Activated B cell treated with CpG ODN at 0.5 μM for 24 hours (primary cell): ENCODE measurements at regions not wholly inside any gene's neighbourhood (a gene's known extent, or its start where the extent isn't known, plus 50 kb on each side); places are given as distances from the start of the nearest gene placed in this dataset.

Experiments
- ATAC-seq: fragments of 200-7000 bp; cut with Tn5 transposase; one replicate; pipeline ENCODE4 v1.10.0; 2021; ENCODE audit warnings: low read depth, mild to moderate bottlenecking, moderate library complexity
- CTCF ChIA-PET: fragments of 350-600 bp; sonication (Branson Sonifier 250); formaldehyde crosslinking; loops from one replicate; lab custom pipeline; 2021; ENCODE audit warnings: antibody characterized with exemption; lab: Charles Lee
- POLR2A ChIA-PET: fragments of 350-600 bp; sonication (Branson Sonifier 250); formaldehyde crosslinking; loops from one replicate; lab custom pipeline; 2021; ENCODE audit warnings: antibody characterized with exemption; lab: Charles Lee
- DNase-seq: peaks from one replicate; pipeline ENCODE4 v3.0.0; 2022
- H3K27ac Mint-ChIP-seq: one replicate; pipeline ENCODE4 v1.8.0; 2020; ENCODE audit warnings: mixed read lengths
- H3K27me3 Mint-ChIP-seq: one replicate; pipeline ENCODE4 v1.8.0; 2021; ENCODE audit warnings: mixed read lengths
- H3K36me3 Mint-ChIP-seq: one replicate; pipeline ENCODE4 v1.8.0; 2021; ENCODE audit warnings: low read depth, mixed read lengths
- H3K4me1 Mint-ChIP-seq: one replicate; pipeline ENCODE4 v1.8.0; 2021; ENCODE audit warnings: mixed read lengths
- H3K4me3 Mint-ChIP-seq: one replicate; pipeline ENCODE4 v1.8.0; 2020; ENCODE audit warnings: mild to moderate bottlenecking, mixed read lengths
- H3K9me3 Mint-ChIP-seq: one replicate; pipeline ENCODE4 v1.8.0; 2020; ENCODE audit warnings: mixed read lengths
- intact Hi-C: fragments of 100-400 bp; cut with micrococcal nuclease; formaldehyde crosslinking; loops from one replicate; pipeline ENCODE4 v1.15.1; 2024
- TF ChIP-seq, protein P1 (sequence below): fragments of 200-600 bp; IDR thresholded peaks from one replicate; pipeline ENCODE4 v1.8.0; 2022; ENCODE audit warnings: antibody characterized with exemption, mild to moderate bottlenecking

DNA sequence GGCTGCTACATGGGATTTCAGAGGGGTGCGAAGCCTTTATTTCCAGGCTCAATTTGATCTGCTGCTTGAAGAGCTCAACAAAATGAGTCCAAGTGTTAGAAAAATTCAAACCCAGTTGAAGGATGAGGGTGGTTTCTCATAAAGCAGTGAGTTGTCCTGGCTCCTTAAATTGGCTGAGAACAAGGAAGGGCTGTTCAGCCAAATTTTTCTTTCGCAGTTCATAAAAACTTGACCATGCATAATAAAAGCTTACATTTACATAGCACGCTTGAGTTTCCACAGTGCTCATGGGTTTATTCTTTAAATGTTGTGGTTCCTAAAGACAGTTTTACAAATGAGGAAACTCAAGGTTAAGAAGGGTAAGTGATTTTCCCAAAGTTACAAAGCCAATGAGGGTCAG lies 174.4 kb upstream of the FOXA2 start:
- ATAC-seq: no peak
- no peaks in the 10 kb centered on the region for H3K27me3 Mint-ChIP-seq
- CTCF ChIA-PET: no interaction called here

DNA sequence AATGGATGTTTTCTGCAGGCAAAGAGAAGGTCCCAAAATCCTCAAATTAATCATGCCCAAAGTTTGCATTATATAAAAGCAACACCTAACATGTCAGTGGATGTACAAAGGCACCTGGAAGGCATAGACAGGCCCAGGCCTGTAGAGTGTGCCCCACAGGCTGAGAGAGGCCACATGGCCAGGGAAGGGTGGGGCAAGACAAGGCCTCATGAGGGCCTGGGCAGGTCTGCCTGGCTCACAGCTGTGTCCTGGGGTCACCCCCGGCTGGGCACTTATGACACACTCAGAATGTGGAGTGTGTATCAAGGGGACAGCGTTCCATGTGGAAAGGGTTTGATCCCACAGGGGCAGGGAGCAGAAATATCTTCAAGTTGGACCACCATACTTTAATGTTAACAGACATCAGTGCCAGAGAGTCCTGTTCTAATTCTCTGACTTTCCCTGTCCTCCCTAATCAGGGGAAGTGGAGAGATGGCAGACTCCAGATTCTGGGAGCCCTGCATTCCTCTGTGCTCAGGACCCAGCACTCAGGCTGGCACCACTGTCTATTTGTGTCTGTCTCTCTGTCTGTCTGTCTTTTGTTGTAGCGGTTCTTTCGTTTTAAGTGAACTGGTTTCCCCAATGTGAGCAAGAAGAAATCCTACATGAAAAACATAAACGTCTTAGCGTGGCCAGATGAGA lies 178.3 kb upstream of the FOXA2 start:
- H3K4me1 Mint-ChIP-seq: no peaks in the 10 kb centered on the region
- no peak overlapping the region for H3K4me3 Mint-ChIP-seq
- H3K27me3 Mint-ChIP-seq: no peaks in the 10 kb centered on the region
- DNase-seq (no peak), ATAC-seq (no peak)
- H3K36me3 Mint-ChIP-seq: no peaks in the 10 kb centered on the region
- H3K9me3 Mint-ChIP-seq: no peaks in the 10 kb centered on the region
- ChIA-PET POLR2A (no interaction called here), CTCF (no interaction called here)
- TF ChIP-seq, protein P1, sequence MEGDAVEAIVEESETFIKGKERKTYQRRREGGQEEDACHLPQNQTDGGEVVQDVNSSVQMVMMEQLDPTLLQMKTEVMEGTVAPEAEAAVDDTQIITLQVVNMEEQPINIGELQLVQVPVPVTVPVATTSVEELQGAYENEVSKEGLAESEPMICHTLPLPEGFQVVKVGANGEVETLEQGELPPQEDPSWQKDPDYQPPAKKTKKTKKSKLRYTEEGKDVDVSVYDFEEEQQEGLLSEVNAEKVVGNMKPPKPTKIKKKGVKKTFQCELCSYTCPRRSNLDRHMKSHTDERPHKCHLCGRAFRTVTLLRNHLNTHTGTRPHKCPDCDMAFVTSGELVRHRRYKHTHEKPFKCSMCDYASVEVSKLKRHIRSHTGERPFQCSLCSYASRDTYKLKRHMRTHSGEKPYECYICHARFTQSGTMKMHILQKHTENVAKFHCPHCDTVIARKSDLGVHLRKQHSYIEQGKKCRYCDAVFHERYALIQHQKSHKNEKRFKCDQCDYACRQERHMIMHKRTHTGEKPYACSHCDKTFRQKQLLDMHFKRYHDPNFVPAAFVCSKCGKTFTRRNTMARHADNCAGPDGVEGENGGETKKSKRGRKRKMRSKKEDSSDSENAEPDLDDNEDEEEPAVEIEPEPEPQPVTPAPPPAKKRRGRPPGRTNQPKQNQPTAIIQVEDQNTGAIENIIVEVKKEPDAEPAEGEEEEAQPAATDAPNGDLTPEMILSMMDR: no peak
- intact Hi-C loops: no loop called here
- no peak overlapping the region for H3K27ac Mint-ChIP-seq

More for the DNA sequence above, 174.4 kb upstream of the FOXA2 start:
- H3K4me3 Mint-ChIP-seq: no peak overlapping the region
- no peak for DNase-seq
- H3K27ac Mint-ChIP-seq: no peak overlapping the region
- intact Hi-C loops: no loop called here
- POLR2A ChIA-PET: no interaction called here
- no peaks in the 10 kb centered on the region for H3K36me3 Mint-ChIP-seq
- TF ChIP-seq, protein P1: no peak
- H3K9me3 Mint-ChIP-seq: no peaks in the 10 kb centered on the region
- no peaks in the 10 kb centered on the region for H3K4me1 Mint-ChIP-seq

DNA sequence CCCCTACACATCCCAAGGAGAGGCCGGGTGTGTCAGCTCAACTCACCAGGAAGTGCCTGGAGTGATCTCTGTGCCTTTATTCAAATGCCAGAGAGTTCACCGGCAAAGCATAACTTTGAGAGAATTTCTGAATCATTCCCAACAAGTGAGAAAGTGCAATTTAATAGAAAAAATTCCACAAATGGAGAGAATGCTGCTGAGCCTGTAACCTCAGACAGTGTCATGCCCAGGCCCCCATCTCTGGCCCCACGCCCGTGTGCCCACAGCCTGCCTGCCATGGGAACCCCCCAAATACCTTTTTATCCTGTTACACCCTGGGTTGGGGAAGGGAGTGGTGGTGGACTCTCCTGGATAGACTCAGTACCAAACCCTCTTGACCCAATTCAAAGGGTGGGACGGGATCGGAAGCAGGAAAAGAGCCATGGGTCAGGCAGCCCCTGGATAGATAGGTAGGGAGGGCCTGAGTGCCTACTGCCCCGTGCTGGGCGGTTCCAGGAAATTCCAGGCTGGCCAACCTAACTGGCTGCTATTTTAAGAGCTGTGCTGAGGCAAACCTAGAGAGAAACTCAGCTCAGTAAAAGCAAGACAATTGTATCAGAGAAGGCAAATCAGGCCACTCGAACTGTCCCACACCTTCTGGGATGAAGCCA lies 179.0 kb upstream of the FOXA2 start:
- no peaks in the 10 kb centered on the region for H3K4me1 Mint-ChIP-seq
- intact Hi-C loops: no loop called here
- ATAC-seq (no peak), DNase-seq (no peak)
- H3K27me3 Mint-ChIP-seq: no peaks in the 10 kb centered on the region
- H3K27ac Mint-ChIP-seq: no peak overlapping the region
- TF ChIP-seq, protein P1: no peak
- H3K4me3 Mint-ChIP-seq: no peak overlapping the region
- CTCF ChIA-PET: no interaction called here
- H3K9me3 Mint-ChIP-seq: no peaks in the 10 kb centered on the region
- POLR2A ChIA-PET: no interaction called here
- H3K36me3 Mint-ChIP-seq: no peaks in the 10 kb centered on the region

- DNase-seq: no peak
- H3K36me3 Mint-ChIP-seq: no peaks in the 10 kb centered on the region
- TF ChIP-seq, protein P1: no peak
- ATAC-seq: no peak
- no peak overlapping the region for H3K4me3 Mint-ChIP-seq
- no peaks in the 10 kb centered on the region for H3K4me1 Mint-ChIP-seq
- no peak overlapping the region for H3K27ac Mint-ChIP-seq
- ChIA-PET POLR2A (no interaction called here), CTCF (no interaction called here)
- intact Hi-C loops: no loop called here
- no peaks in the 10 kb centered on the region for H3K9me3 Mint-ChIP-seq
- H3K27me3 Mint-ChIP-seq: peaks cover 2% of the 10 kb centered on the region
These were observed 184.2 kb upstream of the FOXA2 start for GRCh38 chr20:22768266-22769178.
